ENCODE measurements at regions not wholly inside any gene's neighbourhood (a gene's known extent, or its start where the extent isn't known, plus 50 kb on each side); places are given as distances from the start of the nearest gene placed in this dataset.

DNA sequence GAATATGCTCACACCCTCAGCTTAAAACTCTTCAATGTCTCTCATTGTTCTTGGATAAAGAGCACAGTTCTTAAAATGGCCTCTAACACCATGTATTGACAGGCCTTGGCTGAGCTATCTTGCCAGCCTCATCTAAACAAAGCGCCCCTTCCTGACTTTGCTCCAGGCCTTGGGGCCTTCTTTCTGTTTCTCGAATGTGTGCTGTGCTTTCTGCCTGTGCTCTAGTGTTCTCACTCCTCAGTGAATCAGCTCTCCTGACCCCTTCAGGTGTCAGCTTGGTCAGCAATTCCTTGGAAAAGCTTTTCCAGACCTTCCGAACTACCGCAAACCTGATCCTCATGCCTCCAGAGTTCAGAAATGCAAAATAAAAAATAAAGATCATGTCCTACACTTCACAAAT lies 346.3 kb upstream of the FSTL5 start:
- TF ChIP-seq PKNOX1 (IDR thresholded peaks at IDR 0.05): no peak
- no peak for TF ChIP-seq CTBP1 (IDR thresholded peaks at IDR 0.05; ENCODE audit: borderline replicate concordance)
- no peak for TF ChIP-seq FOXA1 (IDR thresholded peaks at IDR 0.05)
- no peak for TF ChIP-seq FOXK2 (IDR thresholded peaks at IDR 0.05)
- TF ChIP-seq ELF4 (IDR thresholded peaks at IDR 0.05): no peak
- no peak for TF ChIP-seq FOXM1 (IDR thresholded peaks at IDR 0.05; ENCODE audit: borderline replicate concordance)
- no peak for TF ChIP-seq ARNT (IDR thresholded peaks at IDR 0.05)
- no peak for TF ChIP-seq SP1 (IDR thresholded peaks at IDR 0.05)
